Bronchial epithelial cell (primary cell): ENCODE measurements at regions not wholly inside any gene's neighbourhood (a gene's known extent, or its start where the extent isn't known, plus 50 kb on each side); places are given as distances from the start of the nearest gene placed in this dataset.

ENCODE experiments used
- DNase-seq: peaks from one replicate; pipeline ENCODE4 v3.0.0-alpha.2; 2010; ENCODE audit warnings: low read depth
- FAIRE-seq: peaks from 2 replicates; lab custom pipeline; 2011; peaks lifted over from hg19 to GRCh38; lab: Jason Lieb, UNC
- H3K27me3 ChIP-seq: 2 replicates; pipeline ENCODE4 v1.5.1; 2011; ENCODE audit warnings: low read length; ENCODE audit not compliant: control insufficient read depth, insufficient read depth
- H3K36me3 ChIP-seq: 2 replicates; pipeline ENCODE4 v1.5.1; 2011; ENCODE audit warnings: low read length; ENCODE audit not compliant: control insufficient read depth, insufficient read depth
- H3K4me3 ChIP-seq: 2 replicates; pipeline ENCODE4 v1.5.1; 2011; ENCODE audit warnings: mild to moderate bottlenecking, low read depth, low read length, control low read depth
- TF ChIP-seq, protein P1 (sequence below): IDR thresholded peaks from 2 replicates; pipeline ENCODE4 v1.5.1; 2011; ENCODE audit warnings: mild to moderate bottlenecking, moderate library complexity, low read length, control low read depth, inconsistent platforms; ENCODE audit not compliant: insufficient read depth, severe bottlenecking

DNA sequence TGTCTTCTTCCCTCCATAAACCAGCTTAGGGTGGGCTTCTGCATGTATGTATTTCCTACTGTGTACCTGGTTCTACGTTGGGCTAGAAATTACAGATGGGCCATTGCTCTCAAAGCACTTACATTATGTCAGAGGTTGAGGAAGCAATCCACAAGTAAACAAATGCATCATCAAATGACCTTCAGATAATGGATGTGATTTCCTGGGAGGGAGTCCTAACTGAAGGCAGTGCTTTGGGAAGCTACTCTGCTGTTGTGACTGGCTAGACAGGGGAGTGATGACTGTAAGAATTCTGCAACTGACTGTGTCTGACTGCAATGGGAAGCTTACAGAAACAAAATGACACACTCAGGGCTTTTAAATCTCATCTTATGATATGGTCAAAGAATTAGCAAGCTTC, 71.0 kb upstream of the PRR23E start:
- FAIRE-seq = no peak
- Histone ChIP-seq H3K27me3 (no peaks in the 10 kb centered on the region), H3K36me3 (no peaks in the 10 kb centered on the region), H3K4me3 (no peak overlapping the region)
- TF ChIP-seq, protein P1, sequence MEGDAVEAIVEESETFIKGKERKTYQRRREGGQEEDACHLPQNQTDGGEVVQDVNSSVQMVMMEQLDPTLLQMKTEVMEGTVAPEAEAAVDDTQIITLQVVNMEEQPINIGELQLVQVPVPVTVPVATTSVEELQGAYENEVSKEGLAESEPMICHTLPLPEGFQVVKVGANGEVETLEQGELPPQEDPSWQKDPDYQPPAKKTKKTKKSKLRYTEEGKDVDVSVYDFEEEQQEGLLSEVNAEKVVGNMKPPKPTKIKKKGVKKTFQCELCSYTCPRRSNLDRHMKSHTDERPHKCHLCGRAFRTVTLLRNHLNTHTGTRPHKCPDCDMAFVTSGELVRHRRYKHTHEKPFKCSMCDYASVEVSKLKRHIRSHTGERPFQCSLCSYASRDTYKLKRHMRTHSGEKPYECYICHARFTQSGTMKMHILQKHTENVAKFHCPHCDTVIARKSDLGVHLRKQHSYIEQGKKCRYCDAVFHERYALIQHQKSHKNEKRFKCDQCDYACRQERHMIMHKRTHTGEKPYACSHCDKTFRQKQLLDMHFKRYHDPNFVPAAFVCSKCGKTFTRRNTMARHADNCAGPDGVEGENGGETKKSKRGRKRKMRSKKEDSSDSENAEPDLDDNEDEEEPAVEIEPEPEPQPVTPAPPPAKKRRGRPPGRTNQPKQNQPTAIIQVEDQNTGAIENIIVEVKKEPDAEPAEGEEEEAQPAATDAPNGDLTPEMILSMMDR = no peak
- DNase-seq = no peak

DNA sequence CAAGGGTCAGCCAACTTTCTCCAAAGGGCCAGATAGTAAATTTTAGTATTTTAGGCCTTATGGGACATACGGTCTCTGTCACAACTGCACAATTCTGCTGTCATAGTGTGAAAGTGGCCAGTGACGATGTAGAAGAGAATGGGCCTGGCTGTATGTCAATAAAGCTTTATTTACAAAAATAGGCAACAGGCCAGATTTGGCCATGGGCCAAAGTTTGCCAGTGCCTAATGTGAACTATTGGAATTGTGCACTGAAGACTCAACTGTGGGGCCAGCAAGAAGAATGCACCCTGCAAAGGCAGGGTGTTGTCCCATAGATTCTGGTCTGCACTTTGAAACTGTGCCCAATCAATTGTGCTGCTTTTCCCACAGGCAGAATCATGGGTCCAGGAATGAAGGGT, 69.4 kb upstream of the PRR23E start:
- Histone ChIP-seq H3K27me3 (no peaks in the 10 kb centered on the region), H3K4me3 (no peak overlapping the region), H3K36me3 (no peaks in the 10 kb centered on the region)
- FAIRE-seq (no peak), DNase-seq (no peak)
- TF ChIP-seq, protein P1 = no peak

DNA sequence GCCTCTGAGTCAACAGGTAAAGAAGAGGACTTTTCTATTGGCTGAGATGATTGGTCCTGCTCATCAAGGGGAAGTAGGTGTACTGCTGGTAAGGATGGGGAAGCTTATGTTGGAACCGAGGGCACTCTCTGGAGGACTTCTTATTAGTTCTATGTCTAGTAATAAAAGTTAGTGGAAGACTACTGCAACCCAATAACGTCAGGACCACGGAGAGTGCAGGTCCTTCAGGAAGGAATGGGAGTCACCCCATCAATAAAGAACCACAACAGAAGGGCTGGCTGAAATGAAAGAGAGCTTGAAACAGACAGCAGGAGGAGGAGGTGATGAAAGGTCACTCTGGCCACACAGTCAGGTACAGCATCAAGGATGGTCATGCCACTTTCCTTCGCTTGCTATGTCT, 68.8 kb upstream of the PRR23E start:
- H3K4me3 ChIP-seq = no peak overlapping the region
- no peaks in the 10 kb centered on the region for H3K36me3 ChIP-seq
- DNase-seq = no peak
- no peaks in the 10 kb centered on the region for H3K27me3 ChIP-seq
- FAIRE-seq = no peak
- TF ChIP-seq, protein P1 = peak; percentile 25

DNA sequence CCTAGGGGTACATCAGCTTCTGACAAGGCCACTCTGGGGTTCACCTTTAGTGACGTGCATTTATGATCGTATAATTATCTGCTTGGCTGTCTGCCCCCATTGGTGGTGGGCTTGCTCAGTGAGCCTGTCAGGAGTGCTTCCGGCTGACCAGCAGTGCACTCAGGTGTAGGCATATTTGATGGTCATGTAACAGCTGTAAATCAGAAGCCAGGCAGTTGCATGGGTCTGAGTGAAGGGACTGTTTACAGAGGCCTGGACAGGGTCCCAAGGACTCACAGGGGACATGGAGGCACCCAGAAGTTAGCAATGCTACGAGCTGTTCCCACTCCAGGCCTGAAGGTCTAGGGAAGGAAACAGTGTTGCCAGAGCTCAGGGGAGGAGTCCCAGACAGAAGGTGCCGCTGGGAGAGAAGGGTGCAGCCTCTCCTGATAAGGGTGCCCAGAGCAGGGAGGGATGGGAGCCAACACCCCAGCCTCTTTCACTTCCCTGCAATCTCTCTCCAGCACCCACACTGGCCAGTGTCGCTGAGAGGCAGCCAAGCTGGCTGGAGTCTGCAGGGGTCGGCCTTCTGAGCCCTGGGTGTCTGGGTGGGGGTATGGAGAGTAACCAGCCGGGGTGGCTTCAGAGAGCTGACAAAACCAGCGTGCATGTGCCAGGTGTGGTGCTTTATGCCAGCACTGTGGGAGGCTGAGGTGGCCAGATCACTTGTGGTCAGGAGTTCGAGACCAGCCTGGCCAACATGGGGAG, 61.3 kb upstream of the PRR23E start:
- peak; percentile 86 for FAIRE-seq
- DNase-seq = no peak
- Histone ChIP-seq H3K4me3 (no peak overlapping the region), H3K36me3 (no peaks in the 10 kb centered on the region), H3K27me3 (peaks cover 16% of the 10 kb centered on the region)
- TF ChIP-seq, protein P1 = no peak

DNA sequence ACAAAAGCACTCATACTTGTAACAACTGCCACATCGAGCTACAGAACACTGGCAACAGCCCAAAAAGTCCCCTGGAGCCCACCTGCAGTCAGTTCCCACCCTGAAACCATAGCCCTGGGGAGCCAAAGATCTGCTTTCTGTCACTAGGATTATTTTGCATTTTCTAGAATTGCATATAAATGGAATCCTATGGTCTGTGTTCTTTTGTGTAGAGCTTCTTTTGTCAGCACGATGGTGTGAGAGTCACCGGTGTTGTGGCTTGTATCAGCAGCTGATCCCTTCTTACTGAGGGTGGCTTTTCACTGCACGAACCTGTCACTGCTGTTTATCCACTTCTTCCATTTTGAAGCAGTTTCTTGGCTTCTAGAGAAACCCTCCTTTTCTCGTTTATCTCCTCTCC, 60.1 kb upstream of the PRR23E start:
- Histone ChIP-seq H3K36me3 (no peaks in the 10 kb centered on the region), H3K27me3 (peaks cover 21% of the 10 kb centered on the region), H3K4me3 (no peak overlapping the region)
- no peak for DNase-seq
- TF ChIP-seq, protein P1 = no peak
- FAIRE-seq = no peak

DNA sequence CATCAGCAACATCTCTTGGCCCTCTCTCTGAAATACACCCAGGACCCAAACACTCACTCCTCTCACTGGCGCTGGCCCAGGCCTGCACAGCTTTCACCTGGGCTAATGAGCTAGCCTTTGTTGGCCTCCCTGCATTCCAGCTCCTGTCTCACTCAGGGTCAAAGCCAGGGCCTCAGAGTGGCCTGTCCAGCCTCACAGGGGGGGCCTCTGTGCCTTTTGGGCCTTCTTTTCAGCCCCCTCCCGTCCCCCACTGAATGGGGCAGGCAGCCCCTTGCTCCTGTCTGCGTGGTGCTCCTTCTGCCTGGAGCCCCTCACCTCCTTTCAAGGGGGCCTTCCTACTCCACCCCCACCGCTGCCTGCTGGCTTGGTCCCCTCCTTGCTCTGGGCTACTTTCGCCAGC, 59.0 kb upstream of the PRR23E start:
- peaks cover 22% of the 10 kb centered on the region for H3K27me3 ChIP-seq
- FAIRE-seq (no peak), DNase-seq (no peak)
- H3K4me3 ChIP-seq = no peak overlapping the region
- TF ChIP-seq, protein P1 = no peak
- H3K36me3 ChIP-seq = no peaks in the 10 kb centered on the region
